NCI-H526 (cell line): ENCODE measurements at regions not wholly inside any gene's neighbourhood (a gene's known extent, or its start where the extent isn't known, plus 50 kb on each side); places are given as distances from the start of the nearest gene placed in this dataset.

Source experiments
- DNase-seq, 2 experiments: peaks; one replicate each; lab custom pipeline; 2025; lab: John Stamatoyannopoulos, UW

GRCh38 chr4:141921293-141921692, 284.9 kb downstream of the IL15 start:
- no peak for DNase-seq

- DNase-seq, result no peak
Measured at GRCh38 chr4:141922236-141922635, 285.9 kb downstream of the IL15 start.

DNA sequence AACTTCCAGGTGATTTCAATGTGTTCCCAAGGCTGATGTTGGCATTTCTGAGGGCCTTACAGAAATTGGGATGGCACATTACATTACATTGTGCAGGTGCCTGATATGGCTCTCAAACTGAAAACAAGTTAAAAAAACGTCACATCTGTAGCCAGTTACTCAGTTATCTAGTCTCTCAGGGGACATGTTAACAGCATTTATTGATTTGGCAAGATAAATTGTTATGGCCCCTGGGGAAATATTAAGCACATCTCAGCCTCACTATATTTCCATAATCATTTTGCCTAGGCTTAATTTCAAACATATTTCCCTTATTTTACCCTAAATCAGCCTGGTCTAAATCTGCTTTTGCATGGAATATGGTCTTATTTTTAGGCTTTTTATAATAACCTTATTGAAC, 290.0 kb downstream of the IL15 start:
- no peak for DNase-seq

GRCh38 chr4:141932490-141932889, 296.1 kb downstream of the IL15 start:
- no peak for DNase-seq

- no peak for DNase-seq
Measured at GRCh38 chr4:141933978-141934377, 297.6 kb downstream of the IL15 start.

DNA sequence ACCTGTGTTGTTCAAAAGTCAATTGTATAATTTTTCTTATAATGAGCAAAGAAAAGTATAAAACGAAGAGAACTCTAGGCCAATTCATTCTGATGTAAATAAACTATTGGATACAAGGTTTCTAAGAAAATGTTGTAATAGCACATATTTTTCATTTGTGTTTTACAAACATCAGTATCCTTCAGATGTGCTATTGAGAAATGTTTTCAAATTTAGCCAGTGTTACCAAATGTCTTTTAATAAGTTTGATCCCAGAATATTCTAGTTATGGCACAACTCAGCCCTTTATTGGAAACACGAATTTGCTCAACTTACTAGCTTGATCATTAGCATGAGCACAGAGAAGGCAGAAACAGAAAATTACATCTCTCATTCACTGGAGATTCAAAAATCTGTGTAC, 319.3 kb downstream of the IL15 start:
- DNase-seq, result no peak

GRCh38 chr4:141957416-141957815, 321.0 kb downstream of the IL15 start:
- no peak for DNase-seq

DNA sequence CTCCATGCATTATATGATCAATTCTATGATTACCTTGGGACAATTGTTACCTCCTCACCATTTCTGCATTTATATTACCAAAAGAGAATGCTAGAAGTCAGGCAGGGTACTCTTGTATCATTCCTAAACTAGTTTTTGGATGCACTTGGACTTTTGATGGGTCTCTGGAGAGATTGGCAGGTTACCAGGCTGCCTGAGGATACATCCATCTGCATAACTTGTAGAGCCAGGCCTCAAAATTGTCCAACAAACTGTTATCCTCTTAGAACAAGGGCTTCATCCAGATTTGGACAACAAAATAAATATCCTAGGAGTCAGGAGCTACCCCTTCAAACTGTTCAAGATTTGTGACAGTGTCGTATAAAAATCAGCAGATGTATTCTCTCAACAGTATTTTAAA, 326.1 kb downstream of the IL15 start:
- no peak for DNase-seq

DNA sequence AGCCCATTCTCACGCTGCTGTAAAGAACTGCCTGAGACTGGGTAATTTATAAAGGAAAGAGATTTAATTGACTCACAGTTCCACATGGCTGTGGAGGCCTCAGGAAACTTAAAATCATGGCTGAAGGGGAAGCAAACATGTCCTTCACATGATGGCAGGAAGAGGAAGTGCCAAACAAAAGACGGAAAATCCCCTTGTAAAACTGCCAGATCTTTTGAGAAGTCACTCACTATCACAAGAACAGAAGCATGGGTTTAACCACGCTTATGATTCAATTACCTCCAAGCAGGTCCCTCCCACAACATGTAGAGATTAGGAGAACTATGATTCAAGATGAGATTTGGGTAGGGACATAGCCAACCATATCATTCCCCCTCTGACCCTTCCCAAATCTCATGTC, 335.5 kb downstream of the IL15 start:
- DNase-seq, result no peak

DNA sequence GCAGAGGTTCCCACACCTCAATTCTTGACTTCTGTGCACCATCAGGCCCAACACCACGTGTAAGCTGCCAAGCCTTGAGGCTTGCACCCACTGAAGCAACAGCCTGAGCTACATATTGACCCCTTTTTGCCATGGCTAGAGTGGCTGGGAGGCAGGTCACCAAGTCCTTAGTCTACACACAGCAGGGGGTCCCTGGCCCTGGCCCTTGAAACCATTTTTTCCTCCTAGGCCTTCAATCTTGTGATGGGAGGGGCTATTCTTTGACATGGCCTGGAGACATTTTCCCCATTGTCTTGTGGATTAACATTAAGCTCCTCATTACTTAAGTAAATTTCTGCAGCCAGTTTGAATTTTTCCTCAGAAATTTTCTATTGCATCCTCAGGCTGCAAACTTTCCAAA, 336.6 kb downstream of the IL15 start:
- DNase-seq, result no peak
